Transverse colon (tissue), 4 donors: ENCODE measurements at regions not wholly inside any gene's neighbourhood (a gene's known extent, or its start where the extent isn't known, plus 50 kb on each side); places are given as distances from the start of the nearest gene placed in this dataset.
"Not testable (repeated sequence)": the region's sequence is repeated elsewhere in the genome, so short reads cannot be mapped to it uniquely, and the experiment has no call there.

Experiments
- DNase-seq: peaks from one replicate; pipeline ENCODE4 v3.0.0-alpha.2; 2019
- H3K27ac ChIP-seq, 4 donors: fragments of 200-600 bp; sonication (generic); 2 replicates each; pipeline ENCODE4 v1.5.1; 2016 to 2018; ENCODE audit warnings: inconsistent platforms in 4 of 4
- H3K27me3 ChIP-seq: fragments of 200-600 bp; sonication (generic); 2 replicates; pipeline ENCODE4 v1.5.1; 2017; ENCODE audit warnings: inconsistent platforms
- H3K36me3 ChIP-seq, 4 donors: fragments of 200-600 bp; sonication (generic); 2 replicates each; pipeline ENCODE4 v1.5.1; 2017 to 2019; ENCODE audit warnings: inconsistent platforms in 4 of 4
- H3K4me1 ChIP-seq, 4 donors: fragments of 200-600 bp; sonication (generic); 2 replicates each; pipeline ENCODE4 v1.5.1; 2017 to 2020; ENCODE audit warnings: inconsistent platforms in 4 of 4
- H3K4me3 ChIP-seq, 4 donors: fragments of 200-600 bp; sonication (generic); 1 replicate in 1 of 4; 2 replicates in 3 of 4; pipeline versions ENCODE4 v1.5.1 to v1.6.1; 2017 to 2019; ENCODE audit warnings: inconsistent platforms in 4 of 4
- H3K9me3 ChIP-seq, 2 donors: fragments of 200-600 bp; sonication (generic); 2 replicates each; pipeline ENCODE4 v1.5.1; 2017 to 2019; ENCODE audit warnings: inconsistent platforms in 2 of 2
- CTCF ChIP-seq, 5 experiments: fragments of 200-600 bp in 3 of 5; fragments of 450-650 bp in 2 of 5; sonication (generic) in 3 of 5; IDR thresholded peaks; 1 replicate in 2 of 5; 2 replicates in 3 of 5; pipeline ENCODE4 v1.5.1; 2016 to 2017; ENCODE audit warnings: antibody characterized with exemption in 5 of 5, inconsistent platforms in 3 of 5, mild to moderate bottlenecking in 2 of 5, moderate library complexity in 1 of 5
- EP300 ChIP-seq: sonication (generic); formaldehyde crosslinking; IDR thresholded peaks from one replicate; pipeline ENCODE4 v1.6.1; 2017; ENCODE audit warnings: antibody characterized with exemption, low read depth
- POLR2A ChIP-seq: fragments of 450-650 bp; IDR thresholded peaks from one replicate; pipeline ENCODE4 v1.6.1; 2016; ENCODE audit warnings: antibody characterized with exemption, mild to moderate bottlenecking, moderate library complexity
- POLR2AphosphoS5 ChIP-seq, 3 donors: sonication (generic); formaldehyde crosslinking; IDR thresholded peaks; one replicate each; pipeline ENCODE4 v1.6.1; 2016; ENCODE audit warnings: antibody characterized with exemption in 3 of 3
- WGBS, 2 donors: methylation state at CpG; one replicate each; pipeline ENCODE4 v1.1.5; 2018; ENCODE audit warnings: low coverage in 1 of 2; 5-methylcytosine and 5-hydroxymethylcytosine counted together
- in situ Hi-C, 4 donors: fragments of 200-750 bp; cut with MboI; loops; one replicate each; pipeline versions ENCODE4 v1.15.0 to v1.15.1; 2017; ENCODE audit warnings: low sequenced_read_pairs in 3 of 4, low pct_ligation_motif_present in 1 of 4, low pct_unique_long_range_greater_than_20kb in 1 of 4
- intact Hi-C: fragments of 100-400 bp; cut with DNase I; formaldehyde crosslinking; loops from one replicate; pipeline ENCODE4 v1.15.1; 2023; ENCODE audit warnings: low total_unique reads

DNA sequence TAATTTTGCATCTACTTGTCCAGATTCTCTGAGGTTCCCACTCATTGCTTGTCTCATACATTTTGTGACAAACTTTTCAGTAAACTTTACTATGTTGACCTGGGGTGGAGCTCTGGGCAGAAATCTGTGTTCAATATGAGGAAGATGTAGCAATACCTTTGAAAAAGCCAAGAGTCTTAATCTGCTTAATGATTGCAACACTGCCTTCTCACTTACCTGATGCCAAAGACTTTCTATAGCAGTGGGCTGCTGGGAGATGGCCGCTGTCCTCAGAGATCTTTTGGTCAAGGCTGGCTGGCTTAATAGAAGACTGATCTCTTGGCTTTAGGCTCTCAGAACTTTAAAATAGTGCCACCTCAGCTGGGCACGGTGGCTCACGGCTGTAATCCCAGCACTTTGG is 70.1 kb upstream of the RBM24 start:
- H3K36me3 ChIP-seq: no peaks in the 10 kb centered on the region
- no peaks in the 10 kb centered on the region for H3K9me3 ChIP-seq
- no peak for DNase-seq
- no peak overlapping the region for H3K4me3 ChIP-seq
- H3K27me3 ChIP-seq: no peaks in the 10 kb centered on the region
- 94% methylated on average over 3 of the region's 3 CpGs; no CpG with 5 or more reads in 1 of the 2 donors for WGBS, 2 donors
- in situ Hi-C loops: no loop called here
- H3K4me1 ChIP-seq: no peaks in the 10 kb centered on the region
- no peak overlapping the region for H3K27ac ChIP-seq
- TF ChIP-seq CTCF (IDR thresholded peaks at IDR 0.05) (no peak), POLR2AphosphoS5 (IDR thresholded peaks at IDR 0.05) (no peak), POLR2A (no peak), EP300 (no peak)
- intact Hi-C loops: no loop called here

DNA sequence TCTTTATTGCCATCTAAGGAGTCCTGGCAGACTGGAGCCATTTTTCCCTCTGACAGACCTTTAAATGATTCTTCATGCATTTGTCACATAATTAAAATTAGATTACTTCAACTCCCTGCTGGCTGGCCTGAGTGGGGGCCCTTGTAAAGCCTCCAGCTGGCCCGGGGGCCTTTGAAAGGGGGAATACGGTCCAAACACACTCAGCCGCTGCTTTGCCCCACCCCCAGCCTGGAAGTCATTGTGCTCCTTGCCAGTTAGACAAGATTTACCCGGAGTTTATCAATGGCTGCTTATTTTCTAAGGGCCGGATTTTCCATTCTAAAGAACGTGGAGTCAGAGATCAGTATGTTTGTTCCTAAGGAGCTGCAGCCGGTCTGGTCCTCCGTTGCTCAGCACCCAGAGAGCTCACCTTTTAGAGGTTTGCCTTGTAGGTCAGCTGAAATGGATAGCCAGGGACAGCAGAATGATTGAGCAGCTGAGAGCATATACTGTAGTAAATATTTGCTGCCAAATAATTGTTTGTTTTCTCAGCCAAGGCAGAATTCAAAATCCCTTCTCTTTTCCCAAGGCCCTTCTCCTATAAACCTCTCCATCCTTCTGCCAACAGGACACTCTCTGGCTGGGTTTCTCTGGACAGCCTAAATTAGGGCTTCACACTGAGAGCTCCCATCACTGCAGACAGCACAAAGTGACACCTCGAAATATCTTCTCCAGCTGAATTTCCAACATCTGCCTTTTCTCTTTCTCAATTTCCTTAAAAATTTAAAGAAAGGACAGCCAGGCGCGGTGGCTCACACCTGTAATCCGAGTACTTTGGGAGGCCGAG is 68.4 kb upstream of the RBM24 start:
- no peaks in the 10 kb centered on the region for H3K36me3 ChIP-seq
- H3K27ac ChIP-seq: peak overlapping the region in 3 of 4 donors; percentile 2 to 10 (median 9)
- H3K9me3 ChIP-seq: no peaks in the 10 kb centered on the region
- in situ Hi-C loops (no loop called here), intact Hi-C loops (no loop called here)
- DNase-seq: no peak
- WGBS, 2 donors: 62 to 83% methylated on average over 1 to 13 of the region's 13 CpGs
- no peaks in the 10 kb centered on the region for H3K27me3 ChIP-seq
- no peaks in the 10 kb centered on the region for H3K4me1 ChIP-seq
- TF ChIP-seq POLR2AphosphoS5 (IDR thresholded peaks at IDR 0.05) (no peak), CTCF (IDR thresholded peaks at IDR 0.05) (no peak), EP300 (no peak), POLR2A (no peak)
- no peak overlapping the region for H3K4me3 ChIP-seq

- no peak overlapping the region for H3K4me3 ChIP-seq
- DNase-seq: no peak
- H3K36me3 ChIP-seq: no peaks in the 10 kb centered on the region
- no peaks in the 10 kb centered on the region for H3K27me3 ChIP-seq
- TF ChIP-seq CTCF (IDR thresholded peaks at IDR 0.05): no peak
- no peak for TF ChIP-seq EP300
- TF ChIP-seq POLR2AphosphoS5 (IDR thresholded peaks at IDR 0.05): no peak
- no peak for TF ChIP-seq POLR2A
- H3K9me3 ChIP-seq: no peaks in the 10 kb centered on the region
- peaks cover 0 to 4% (median 0%) of the 10 kb centered on the region in 4 donors for H3K4me1 ChIP-seq
- intact Hi-C loops (no loop called here), in situ Hi-C loops (no loop called here)
- WGBS, 2 donors: 89 to 93% methylated on average over 3 to 9 of the region's 9 CpGs
- H3K27ac ChIP-seq: no peak overlapping the region
Measured at GRCh38 chr6:17214106-17214505, 67.1 kb upstream of the RBM24 start.

DNA sequence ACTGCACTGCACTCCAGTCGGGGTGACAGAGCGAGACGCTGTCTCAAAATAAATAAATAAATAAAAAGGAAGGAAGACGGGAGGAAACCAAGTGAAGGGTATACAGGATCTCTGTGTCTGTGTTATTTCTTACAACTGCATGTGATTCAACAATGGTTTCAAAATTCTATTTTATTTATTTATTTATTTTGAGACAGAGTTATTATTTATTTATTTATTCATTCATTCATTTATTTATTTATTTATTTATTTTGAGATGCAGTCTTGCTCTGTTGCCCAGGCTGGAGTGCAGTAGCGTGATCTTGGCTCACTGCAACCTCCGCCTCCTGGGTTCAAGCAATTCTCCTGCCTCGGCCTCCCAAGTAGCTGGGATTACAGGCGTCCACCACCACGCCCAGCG is 64.2 kb upstream of the RBM24 start:
- H3K27me3 ChIP-seq, H3K36me3 ChIP-seq, H3K27ac ChIP-seq, intact Hi-C loops, H3K9me3 ChIP-seq, H3K4me3 ChIP-seq, in situ Hi-C loops, DNase-seq: not testable (repeated sequence)
- 94 to 96% methylated on average over 8 to 10 of the region's 10 CpGs for WGBS, 2 donors
- H3K4me1 ChIP-seq: peaks cover 0 to 11% (median 4%) of the 10 kb centered on the region in 4 donors
